ENCODE measurements at regions not wholly inside any gene's neighbourhood (a gene's known extent, or its start where the extent isn't known, plus 50 kb on each side); places are given as distances from the start of the nearest gene placed in this dataset.

DNA sequence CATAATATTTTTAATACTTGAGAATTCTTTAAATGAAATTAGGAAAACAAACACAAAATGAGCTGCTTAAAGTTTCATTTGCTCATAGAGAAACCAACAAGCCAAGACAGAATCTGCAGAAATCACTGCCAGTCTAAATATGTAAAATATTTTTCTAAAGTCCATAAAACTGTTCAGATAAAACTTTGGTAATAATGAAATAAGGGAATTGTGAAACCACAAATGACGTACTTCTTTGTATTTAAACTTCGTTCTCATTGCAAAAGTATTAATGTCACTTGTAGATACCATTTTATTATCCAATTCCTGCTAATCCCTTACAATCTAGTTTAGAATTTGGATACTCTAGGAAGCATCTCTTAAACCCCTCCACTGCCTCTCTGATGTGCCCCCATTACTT, 234.5 kb upstream of the NEGR1 start:
- TF ChIP-seq POLR2A (IDR thresholded peaks at IDR 0.05; ENCODE audit: low read length) (no peak), MAFK (IDR thresholded peaks at IDR 0.05; ENCODE audit: partially characterized antibody) (no peak), SMC3 (IDR thresholded peaks at IDR 0.05) (no peak), BHLHE40 (IDR thresholded peaks at IDR 0.05; ENCODE audit: low read depth, low read length) (no peak), KDM5A (IDR thresholded peaks at IDR 0.05) (no peak), CEBPB (IDR thresholded peaks at IDR 0.05) (no peak), ZFP36 (IDR thresholded peaks at IDR 0.05; ENCODE audit: borderline replicate concordance, partially characterized antibody) (no peak), JUN (IDR thresholded peaks at IDR 0.05) (no peak), RAD21 (conservative IDR thresholded peaks at IDR 0.05 in 1 of 2, IDR thresholded peaks at IDR 0.05 in 1 of 2) (no peak), REST (IDR thresholded peaks at IDR 0.05) (no peak), SREBF2 (IDR thresholded peaks at IDR 0.05) (no peak)
- TF ChIP-seq, protein P1, sequence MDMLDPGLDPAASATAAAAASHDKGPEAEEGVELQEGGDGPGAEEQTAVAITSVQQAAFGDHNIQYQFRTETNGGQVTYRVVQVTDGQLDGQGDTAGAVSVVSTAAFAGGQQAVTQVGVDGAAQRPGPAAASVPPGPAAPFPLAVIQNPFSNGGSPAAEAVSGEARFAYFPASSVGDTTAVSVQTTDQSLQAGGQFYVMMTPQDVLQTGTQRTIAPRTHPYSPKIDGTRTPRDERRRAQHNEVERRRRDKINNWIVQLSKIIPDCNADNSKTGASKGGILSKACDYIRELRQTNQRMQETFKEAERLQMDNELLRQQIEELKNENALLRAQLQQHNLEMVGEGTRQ (IDR thresholded peaks at IDR 0.05) = no peak
- TF ChIP-seq, protein P2, sequence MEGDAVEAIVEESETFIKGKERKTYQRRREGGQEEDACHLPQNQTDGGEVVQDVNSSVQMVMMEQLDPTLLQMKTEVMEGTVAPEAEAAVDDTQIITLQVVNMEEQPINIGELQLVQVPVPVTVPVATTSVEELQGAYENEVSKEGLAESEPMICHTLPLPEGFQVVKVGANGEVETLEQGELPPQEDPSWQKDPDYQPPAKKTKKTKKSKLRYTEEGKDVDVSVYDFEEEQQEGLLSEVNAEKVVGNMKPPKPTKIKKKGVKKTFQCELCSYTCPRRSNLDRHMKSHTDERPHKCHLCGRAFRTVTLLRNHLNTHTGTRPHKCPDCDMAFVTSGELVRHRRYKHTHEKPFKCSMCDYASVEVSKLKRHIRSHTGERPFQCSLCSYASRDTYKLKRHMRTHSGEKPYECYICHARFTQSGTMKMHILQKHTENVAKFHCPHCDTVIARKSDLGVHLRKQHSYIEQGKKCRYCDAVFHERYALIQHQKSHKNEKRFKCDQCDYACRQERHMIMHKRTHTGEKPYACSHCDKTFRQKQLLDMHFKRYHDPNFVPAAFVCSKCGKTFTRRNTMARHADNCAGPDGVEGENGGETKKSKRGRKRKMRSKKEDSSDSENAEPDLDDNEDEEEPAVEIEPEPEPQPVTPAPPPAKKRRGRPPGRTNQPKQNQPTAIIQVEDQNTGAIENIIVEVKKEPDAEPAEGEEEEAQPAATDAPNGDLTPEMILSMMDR (IDR thresholded peaks at IDR 0.05) = no peak
- TF ChIP-seq, protein P3, sequence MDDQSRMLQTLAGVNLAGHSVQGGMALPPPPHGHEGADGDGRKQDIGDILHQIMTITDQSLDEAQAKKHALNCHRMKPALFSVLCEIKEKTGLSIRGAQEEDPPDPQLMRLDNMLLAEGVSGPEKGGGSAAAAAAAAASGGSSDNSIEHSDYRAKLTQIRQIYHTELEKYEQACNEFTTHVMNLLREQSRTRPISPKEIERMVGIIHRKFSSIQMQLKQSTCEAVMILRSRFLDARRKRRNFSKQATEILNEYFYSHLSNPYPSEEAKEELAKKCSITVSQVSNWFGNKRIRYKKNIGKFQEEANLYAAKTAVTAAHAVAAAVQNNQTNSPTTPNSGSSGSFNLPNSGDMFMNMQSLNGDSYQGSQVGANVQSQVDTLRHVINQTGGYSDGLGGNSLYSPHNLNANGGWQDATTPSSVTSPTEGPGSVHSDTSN (IDR thresholded peaks at IDR 0.05) = no peak
